ENCODE measurements at regions not wholly inside any gene's neighbourhood (a gene's known extent, or its start where the extent isn't known, plus 50 kb on each side); places are given as distances from the start of the nearest gene placed in this dataset.

GRCh38 chr10:44581996-44582395 is 197.1 kb upstream of the CXCL12 start:
- Histone ChIP-seq H3K4me1 (ENCODE audit: control insufficient read depth in 1 of 2, insufficient read depth in 2 of 2, low read length in 2 of 2) (no peaks in the 10 kb centered on the region), H3K27ac (ENCODE audit: low read depth in 1 of 2, low read length in 2 of 2) (no peak overlapping the region), H3K27me3 (ENCODE audit: control insufficient read depth in 2 of 2, insufficient read depth in 2 of 2, low read length in 2 of 2) (no peaks in the 10 kb centered on the region), H3K9me3 (replicated peaks in 1 of 2; ENCODE audit: control insufficient read depth in 1 of 2, insufficient read depth in 1 of 2, low read length in 2 of 2) (no peaks in the 10 kb centered on the region), H2AFZ (ENCODE audit: insufficient read depth, low read depth, low read length, poor library complexity, severe bottlenecking) (no peak overlapping the region), H3K9ac (ENCODE audit: insufficient read depth, low read length, poor library complexity, severe bottlenecking) (no peak overlapping the region), H3K4me3 (replicated peaks in 1 of 3; ENCODE audit: low read depth in 2 of 3, low read length in 3 of 3) (no peak overlapping the region), H4K20me1 (ENCODE audit: insufficient read depth, low read length) (no peaks in the 10 kb centered on the region), H3K79me2 (ENCODE audit: insufficient read depth, low read length) (no peaks in the 10 kb centered on the region), H3K4me2 (replicated peaks; ENCODE audit: extremely low read depth, low read length, poor library complexity, severe bottlenecking) (no peak overlapping the region), H3K36me3 (replicated peaks in 1 of 2; ENCODE audit: control insufficient read depth in 1 of 2, insufficient read depth in 2 of 2, low read length in 2 of 2) (no peaks in the 10 kb centered on the region)
- DNase-seq: no peak
- WGBS (ENCODE audit: insufficient coverage): 93% methylated on average over 8 of the region's 8 CpGs
- no peak overlapping the region for H3K4me3 Mint-ChIP-seq
- H3K9me3 Mint-ChIP-seq: peaks cover 0 to 2% (median 0%) of the 10 kb centered on the region in 7 donors
- H3K36me3 Mint-ChIP-seq: no peaks in the 10 kb centered on the region
- H3K4me1 Mint-ChIP-seq: no peaks in the 10 kb centered on the region
- no peak for TF ChIP-seq CTCF (IDR thresholded peaks at IDR 0.05)
- intact Hi-C loops (cut with micrococcal nuclease): loop anchor here in 1 of 2 donors (2.0 kb wide), 1 partner anchor 23 kb away; no protein-coding TSS in a partner anchor
- H3K27me3 Mint-ChIP-seq (ENCODE audit: low read depth in 3 of 3): peaks cover 0 to 2% (median 0%) of the 10 kb centered on the region in 3 donors
- H3K27ac Mint-ChIP-seq: no peak overlapping the region

GRCh38 chr10:44587488-44588318 is 202.8 kb upstream of the CXCL12 start:
- WGBS (ENCODE audit: insufficient coverage): 83% methylated on average over 10 of the region's 11 CpGs
- Histone ChIP-seq H3K79me2 (ENCODE audit: insufficient read depth, low read length) (no peaks in the 10 kb centered on the region), H3K9me3 (replicated peaks in 1 of 2; ENCODE audit: control insufficient read depth in 1 of 2, insufficient read depth in 1 of 2, low read length in 2 of 2) (no peaks in the 10 kb centered on the region), H3K4me1 (ENCODE audit: control insufficient read depth in 1 of 2, insufficient read depth in 2 of 2, low read length in 2 of 2) (no peaks in the 10 kb centered on the region), H4K20me1 (ENCODE audit: insufficient read depth, low read length) (no peaks in the 10 kb centered on the region), H3K9ac (ENCODE audit: insufficient read depth, low read length, poor library complexity, severe bottlenecking) (no peak overlapping the region), H3K4me3 (replicated peaks in 1 of 3; ENCODE audit: low read depth in 2 of 3, low read length in 3 of 3) (no peak overlapping the region), H3K36me3 (replicated peaks in 1 of 2; ENCODE audit: control insufficient read depth in 1 of 2, insufficient read depth in 2 of 2, low read length in 2 of 2) (no peaks in the 10 kb centered on the region), H3K4me2 (replicated peaks; ENCODE audit: extremely low read depth, low read length, poor library complexity, severe bottlenecking) (no peak overlapping the region), H3K27me3 (ENCODE audit: control insufficient read depth in 2 of 2, insufficient read depth in 2 of 2, low read length in 2 of 2) (no peaks in the 10 kb centered on the region), H3K27ac (ENCODE audit: low read depth in 1 of 2, low read length in 2 of 2) (no peak overlapping the region), H2AFZ (ENCODE audit: insufficient read depth, low read depth, low read length, poor library complexity, severe bottlenecking) (no peak overlapping the region)
- H3K9me3 Mint-ChIP-seq: peaks cover 0 to 4% (median 0%) of the 10 kb centered on the region in 7 donors
- no peaks in the 10 kb centered on the region for H3K36me3 Mint-ChIP-seq
- no peak for DNase-seq
- H3K4me3 Mint-ChIP-seq: no peak overlapping the region
- intact Hi-C loops (cut with micrococcal nuclease): no loop called here
- no peaks in the 10 kb centered on the region for H3K4me1 Mint-ChIP-seq
- no peak for TF ChIP-seq CTCF (IDR thresholded peaks at IDR 0.05)
- peaks cover 0 to 2% (median 1%) of the 10 kb centered on the region in 3 donors for H3K27me3 Mint-ChIP-seq (ENCODE audit: low read depth in 3 of 3)
- no peak overlapping the region for H3K27ac Mint-ChIP-seq

Data from CD14-positive monocyte (primary cell).